Colonic mucosa (tissue), 4 donors: ENCODE measurements at regions not wholly inside any gene's neighbourhood (a gene's known extent, or its start where the extent isn't known, plus 50 kb on each side); places are given as distances from the start of the nearest gene placed in this dataset.

Source experiments
- DNase-seq: peaks from one replicate; pipeline ENCODE4 v3.0.0-alpha.2; 2020
- H3K27ac ChIP-seq: fragments of 200-600 bp; one replicate; pipeline ENCODE4 v1.8.0; 2021
- H3K27me3 ChIP-seq: fragments of 200-600 bp; one replicate; pipeline ENCODE4 v1.8.0; 2021
- H3K36me3 ChIP-seq: fragments of 200-600 bp; one replicate; pipeline ENCODE4 v1.8.0; 2021
- H3K4me1 ChIP-seq: fragments of 200-600 bp; one replicate; pipeline ENCODE4 v1.8.0; 2021; ENCODE audit warnings: mild to moderate bottlenecking
- H3K4me3 ChIP-seq: fragments of 200-600 bp; one replicate; pipeline ENCODE4 v1.8.0; 2021
- H3K9ac ChIP-seq, 2 donors: one replicate each; pipeline ENCODE4 v1.7.0; 2013; ENCODE audit warnings: control low read depth in 2 of 2, low read depth in 2 of 2, low read length in 2 of 2
- H3K9me3 ChIP-seq: fragments of 200-600 bp; one replicate; pipeline ENCODE4 v1.8.0; 2021
- intact Hi-C: fragments of 100-400 bp; cut with DNase I; formaldehyde crosslinking; loops from one replicate; pipeline ENCODE4 v1.14.1; 2022
- TF ChIP-seq, protein P1 (sequence below): fragments of 200-600 bp; IDR thresholded peaks from one replicate; pipeline ENCODE4 v1.8.0; 2022; ENCODE audit warnings: antibody characterized with exemption, mild to moderate bottlenecking
- donor health status: healthy.
- donor health status: DM: no; HTN: no; CAD: no.
- donor health status: DM: no; HTN: no; CAD: no.

GRCh38 chr1:22228074-22228473, 85.2 kb upstream of the WNT4 start:
- Histone ChIP-seq H3K27ac (no peak overlapping the region), H3K4me1 (no peaks in the 10 kb centered on the region), H3K9me3 (no peaks in the 10 kb centered on the region), H3K27me3 (no peaks in the 10 kb centered on the region), H3K36me3 (no peaks in the 10 kb centered on the region), H3K9ac (no peak overlapping the region), H3K4me3 (no peak overlapping the region)
- TF ChIP-seq, protein P1, sequence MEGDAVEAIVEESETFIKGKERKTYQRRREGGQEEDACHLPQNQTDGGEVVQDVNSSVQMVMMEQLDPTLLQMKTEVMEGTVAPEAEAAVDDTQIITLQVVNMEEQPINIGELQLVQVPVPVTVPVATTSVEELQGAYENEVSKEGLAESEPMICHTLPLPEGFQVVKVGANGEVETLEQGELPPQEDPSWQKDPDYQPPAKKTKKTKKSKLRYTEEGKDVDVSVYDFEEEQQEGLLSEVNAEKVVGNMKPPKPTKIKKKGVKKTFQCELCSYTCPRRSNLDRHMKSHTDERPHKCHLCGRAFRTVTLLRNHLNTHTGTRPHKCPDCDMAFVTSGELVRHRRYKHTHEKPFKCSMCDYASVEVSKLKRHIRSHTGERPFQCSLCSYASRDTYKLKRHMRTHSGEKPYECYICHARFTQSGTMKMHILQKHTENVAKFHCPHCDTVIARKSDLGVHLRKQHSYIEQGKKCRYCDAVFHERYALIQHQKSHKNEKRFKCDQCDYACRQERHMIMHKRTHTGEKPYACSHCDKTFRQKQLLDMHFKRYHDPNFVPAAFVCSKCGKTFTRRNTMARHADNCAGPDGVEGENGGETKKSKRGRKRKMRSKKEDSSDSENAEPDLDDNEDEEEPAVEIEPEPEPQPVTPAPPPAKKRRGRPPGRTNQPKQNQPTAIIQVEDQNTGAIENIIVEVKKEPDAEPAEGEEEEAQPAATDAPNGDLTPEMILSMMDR, result no peak
- intact Hi-C loops, result no loop called here
- no peak for DNase-seq

- H3K9me3 ChIP-seq, result no peaks in the 10 kb centered on the region
- intact Hi-C loops, result no loop called here
- H3K4me1 ChIP-seq, result no peaks in the 10 kb centered on the region
- H3K4me3 ChIP-seq, result no peak overlapping the region
- no peak overlapping the region for H3K9ac ChIP-seq
- H3K36me3 ChIP-seq, result no peaks in the 10 kb centered on the region
- no peak overlapping the region for H3K27ac ChIP-seq
- no peaks in the 10 kb centered on the region for H3K27me3 ChIP-seq
- TF ChIP-seq, protein P1, result no peak
- DNase-seq, result no peak
Observed at GRCh38 chr1:22228505-22228911, 85.6 kb upstream of the WNT4 start.

DNA sequence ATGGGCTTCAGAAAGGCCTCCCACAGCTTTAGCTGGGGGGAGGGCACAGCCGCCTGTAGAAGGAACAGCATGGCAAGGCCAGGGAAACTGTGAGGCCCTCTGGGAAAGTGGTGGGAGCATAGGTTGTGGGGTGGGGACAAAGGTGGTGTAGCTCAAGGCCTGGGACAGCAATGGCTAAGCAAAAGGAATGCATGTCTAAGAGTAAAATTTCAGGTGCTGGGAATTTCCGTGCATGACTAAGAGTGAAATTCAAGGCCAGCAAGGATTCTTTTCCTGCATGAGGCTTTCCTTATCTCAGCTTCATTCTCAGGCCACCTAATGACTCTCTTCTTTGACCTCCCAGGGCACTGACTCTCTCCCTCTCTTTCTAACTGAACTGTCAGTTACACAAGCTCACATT, 86.5 kb upstream of the WNT4 start:
- Histone ChIP-seq H3K9me3 (no peaks in the 10 kb centered on the region), H3K27me3 (no peaks in the 10 kb centered on the region), H3K27ac (no peak overlapping the region), H3K4me1 (no peaks in the 10 kb centered on the region), H3K4me3 (no peak overlapping the region), H3K9ac (no peak overlapping the region), H3K36me3 (no peaks in the 10 kb centered on the region)
- TF ChIP-seq, protein P1, result no peak
- intact Hi-C loops, result no loop called here
- no peak for DNase-seq

DNA sequence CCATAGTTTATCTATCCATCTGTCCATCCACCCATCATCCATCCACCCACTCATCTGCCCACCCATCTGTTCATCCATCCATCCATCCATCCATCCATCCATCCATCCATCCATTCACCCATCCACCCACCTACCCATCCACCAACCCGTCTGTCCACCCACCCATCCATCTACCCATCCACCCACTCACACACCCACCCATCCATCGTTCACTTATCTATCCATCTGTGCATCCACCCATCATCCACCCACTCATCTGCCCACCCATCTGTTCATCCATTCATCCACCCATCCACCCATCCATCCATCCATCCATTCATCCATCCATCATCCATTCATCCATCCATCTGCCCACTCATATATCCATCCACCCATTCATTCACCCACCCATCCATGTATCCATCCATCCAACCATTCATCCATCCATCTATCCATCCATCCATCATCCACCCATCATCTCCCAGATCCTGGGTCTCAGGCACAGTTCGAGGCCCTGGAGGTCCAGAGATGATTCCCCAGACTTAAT, 88.2 kb upstream of the WNT4 start:
- Histone ChIP-seq H3K27me3 (no peaks in the 10 kb centered on the region), H3K9me3 (no peaks in the 10 kb centered on the region), H3K9ac (no peak overlapping the region), H3K4me3 (no peak overlapping the region), H3K36me3 (no peaks in the 10 kb centered on the region), H3K4me1 (no peaks in the 10 kb centered on the region), H3K27ac (no peak overlapping the region)
- TF ChIP-seq, protein P1, result no peak
- DNase-seq, result no peak
- intact Hi-C loops, result no loop called here

GRCh38 chr1:22231995-22232690, 89.2 kb upstream of the WNT4 start:
- H3K27ac ChIP-seq, result no peak overlapping the region

More at GRCh38 chr1:22231995-22232690, 89.2 kb upstream of the WNT4 start:
- Histone ChIP-seq H3K9ac (no peak overlapping the region), H3K4me3 (no peak overlapping the region), H3K27me3 (no peaks in the 10 kb centered on the region), H3K4me1 (no peaks in the 10 kb centered on the region), H3K9me3 (no peaks in the 10 kb centered on the region), H3K36me3 (no peaks in the 10 kb centered on the region)
- intact Hi-C loops, result no loop called here
- DNase-seq, result no peak
- TF ChIP-seq, protein P1, result no peak
